IPS-15b (cell line): ENCODE measurements at regions not wholly inside any gene's neighbourhood (a gene's known extent, or its start where the extent isn't known, plus 50 kb on each side); places are given as distances from the start of the nearest gene placed in this dataset.

Experiments
- H3K27me3 ChIP-seq: one replicate; pipeline ENCODE4 v1.6.1; 2013; ENCODE audit warnings: low read length; ENCODE audit not compliant: control insufficient read depth, insufficient read depth
- H3K36me3 ChIP-seq: one replicate; pipeline ENCODE4 v1.6.1; 2013; ENCODE audit warnings: low read length; ENCODE audit not compliant: control insufficient read depth, insufficient read depth
- H3K4me1 ChIP-seq: one replicate; pipeline ENCODE4 v1.6.1; 2013; ENCODE audit warnings: mild to moderate bottlenecking, low read length; ENCODE audit not compliant: control insufficient read depth, insufficient read depth
- H3K4me3 ChIP-seq: one replicate; pipeline ENCODE4 v1.5.1; 2013; ENCODE audit warnings: low read depth, low read length
- H3K9ac ChIP-seq: one replicate; pipeline ENCODE4 v1.6.1; 2013; ENCODE audit warnings: low read depth, mild to moderate bottlenecking, low read length
- H3K9me3 ChIP-seq: one replicate; pipeline ENCODE4 v1.6.1; 2013; ENCODE audit warnings: mild to moderate bottlenecking, low read length; ENCODE audit not compliant: control insufficient read depth, insufficient read depth

DNA sequence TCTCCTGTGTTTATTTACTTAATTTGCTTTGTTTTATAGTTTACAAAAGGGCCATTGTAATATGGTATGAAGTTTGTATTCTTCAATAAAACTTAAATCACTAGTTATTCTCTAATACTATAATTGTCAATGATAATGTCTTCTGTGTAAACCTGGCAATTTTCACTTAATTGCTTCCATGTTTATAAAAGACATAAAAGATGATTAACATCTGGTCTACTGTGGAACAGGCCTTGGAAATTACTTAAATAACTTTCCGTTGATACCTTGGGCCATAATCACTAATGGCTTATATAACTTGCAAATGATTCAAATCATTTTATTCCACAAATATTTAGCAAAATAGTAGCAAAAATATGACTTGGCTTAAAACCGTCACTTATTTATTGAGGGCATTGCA lies 743.8 kb downstream of the DSC3 start:
- Histone ChIP-seq H3K9ac (no peak overlapping the region), H3K9me3 (no peaks in the 10 kb centered on the region), H3K27me3 (no peaks in the 10 kb centered on the region), H3K36me3 (no peaks in the 10 kb centered on the region), H3K4me3 (no peak overlapping the region), H3K4me1 (no peaks in the 10 kb centered on the region)

DNA sequence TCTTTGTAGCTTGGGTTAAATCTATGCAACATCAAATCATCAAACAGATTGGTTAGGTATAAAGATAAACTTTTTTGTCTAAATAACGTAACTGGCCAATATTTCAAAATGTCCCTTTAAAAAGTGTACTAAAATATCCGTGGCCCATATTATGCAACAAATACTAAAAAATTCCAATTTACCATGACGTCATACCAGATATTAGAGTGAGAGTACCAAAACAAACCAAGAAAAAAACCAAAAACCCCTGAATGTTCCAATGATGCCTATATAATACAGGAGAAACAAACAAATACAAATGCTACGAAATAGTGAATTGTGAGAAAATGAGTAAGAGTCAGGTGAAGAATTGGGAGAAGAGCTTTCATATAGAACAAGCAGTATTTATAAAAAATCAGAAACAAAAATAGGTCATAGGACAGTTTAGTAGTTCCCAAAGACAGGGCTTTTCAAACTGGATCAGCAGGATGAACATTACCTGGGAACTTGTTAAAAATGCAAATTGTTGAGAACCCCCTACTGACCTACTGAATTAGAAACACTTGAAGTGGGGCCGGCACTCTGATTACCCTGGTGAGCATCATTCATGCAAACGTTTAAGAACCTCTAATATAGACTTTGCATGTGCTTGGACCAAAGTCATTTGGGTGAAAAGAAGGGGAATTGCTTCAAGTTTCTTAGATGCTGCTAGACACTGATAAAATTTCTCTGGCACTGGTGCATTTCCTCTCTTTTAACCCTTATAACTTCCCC lies 753.7 kb downstream of the DSC3 start:
- H3K27me3 ChIP-seq = no peaks in the 10 kb centered on the region
- no peaks in the 10 kb centered on the region for H3K36me3 ChIP-seq
- H3K9ac ChIP-seq = no peak overlapping the region
- no peaks in the 10 kb centered on the region for H3K9me3 ChIP-seq
- H3K4me1 ChIP-seq = peaks cover 3% of the 10 kb centered on the region
- no peak overlapping the region for H3K4me3 ChIP-seq

DNA sequence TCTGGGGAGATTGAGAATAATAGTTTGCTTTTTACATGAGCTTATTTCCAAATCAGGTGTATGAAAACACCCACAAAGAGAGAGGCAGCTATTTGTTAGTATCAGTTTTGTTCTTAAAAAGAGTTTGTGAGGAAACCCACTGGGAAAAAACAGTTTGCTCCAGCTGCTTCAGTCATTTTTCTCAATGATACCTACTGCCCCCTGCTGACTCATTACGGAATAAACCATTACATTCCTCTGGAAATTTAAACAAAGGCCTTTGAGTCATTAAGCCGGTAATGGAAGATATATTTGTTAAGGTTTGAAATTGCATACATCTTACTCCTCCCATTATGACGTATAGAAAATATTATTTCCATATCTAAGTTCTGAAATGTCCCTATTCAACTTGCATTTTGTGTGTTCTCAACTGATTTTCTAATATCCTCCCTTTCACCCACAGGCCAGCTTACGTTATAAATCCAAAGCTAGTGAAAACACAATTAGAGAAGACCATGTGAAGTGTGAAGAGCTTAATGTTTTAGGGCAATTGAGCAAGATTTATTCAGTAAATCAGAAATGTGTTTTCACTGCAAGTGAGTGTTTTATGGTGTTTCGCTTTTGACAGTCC lies 761.6 kb downstream of the DSC3 start:
- H3K4me1 ChIP-seq = no peaks in the 10 kb centered on the region
- H3K9ac ChIP-seq = no peak overlapping the region
- no peaks in the 10 kb centered on the region for H3K27me3 ChIP-seq
- no peaks in the 10 kb centered on the region for H3K36me3 ChIP-seq
- no peak overlapping the region for H3K4me3 ChIP-seq
- H3K9me3 ChIP-seq = no peaks in the 10 kb centered on the region

DNA sequence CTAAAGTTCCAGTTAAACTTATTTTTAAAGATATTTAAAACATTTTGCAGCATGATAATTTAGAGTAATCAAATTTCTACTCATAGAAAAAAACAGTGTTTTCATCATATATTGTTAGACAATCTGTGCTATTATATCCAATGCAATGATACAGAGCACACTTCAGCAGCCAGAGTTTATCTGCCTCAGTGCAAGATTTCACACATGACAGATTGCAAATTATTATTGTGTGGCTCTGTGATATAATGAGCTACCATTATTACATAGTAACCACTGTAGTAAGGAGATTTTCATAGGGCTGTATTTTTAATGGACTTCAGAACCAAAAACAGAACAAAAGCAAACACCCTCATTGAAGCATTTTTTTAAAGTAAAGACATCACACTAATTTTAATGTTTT lies 762.4 kb downstream of the DSC3 start:
- H3K9ac ChIP-seq = no peak overlapping the region
- no peaks in the 10 kb centered on the region for H3K9me3 ChIP-seq
- H3K36me3 ChIP-seq = no peaks in the 10 kb centered on the region
- no peaks in the 10 kb centered on the region for H3K4me1 ChIP-seq
- no peak overlapping the region for H3K4me3 ChIP-seq
- H3K27me3 ChIP-seq = no peaks in the 10 kb centered on the region

DNA sequence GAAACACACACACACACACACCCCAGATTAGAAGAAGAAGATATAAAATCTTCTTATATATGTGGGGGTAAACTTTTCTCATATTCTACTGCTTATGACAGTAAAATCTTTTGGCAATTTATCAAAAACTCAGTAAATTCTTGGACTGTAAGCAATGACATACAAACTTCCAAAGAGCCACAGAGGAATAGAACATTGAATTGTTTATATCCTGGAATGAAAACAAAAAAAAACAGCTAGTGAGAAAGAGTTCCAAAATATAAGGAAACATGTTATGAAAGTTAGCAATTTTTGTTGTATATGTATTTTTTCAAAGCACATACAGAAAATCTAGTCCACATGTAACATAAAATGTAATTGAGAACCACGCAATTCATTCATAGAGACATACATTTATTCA lies 764.9 kb downstream of the DSC3 start:
- Histone ChIP-seq H3K9ac (no peak overlapping the region), H3K9me3 (no peaks in the 10 kb centered on the region), H3K4me3 (no peak overlapping the region), H3K4me1 (no peaks in the 10 kb centered on the region), H3K27me3 (no peaks in the 10 kb centered on the region), H3K36me3 (no peaks in the 10 kb centered on the region)

DNA sequence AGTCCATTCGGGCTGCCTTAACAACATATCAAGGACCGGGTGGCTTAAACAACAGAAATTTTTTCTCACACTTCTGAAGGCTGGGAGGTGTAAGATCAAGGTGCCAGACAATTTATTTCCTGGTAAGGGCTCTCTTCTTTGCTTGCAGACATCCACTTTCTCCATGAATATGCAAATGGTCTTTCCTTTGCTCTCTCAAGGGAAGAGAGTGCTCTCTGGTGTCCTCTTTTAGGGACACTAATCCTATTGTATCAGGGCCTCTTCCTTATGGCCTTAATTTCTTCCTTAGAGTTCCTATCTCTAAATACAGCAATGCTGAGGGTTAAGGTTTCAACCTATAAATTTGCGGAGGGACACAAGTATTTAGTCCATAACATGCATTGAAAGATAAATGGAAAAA lies 770.8 kb downstream of the DSC3 start:
- Histone ChIP-seq H3K9ac (no peak overlapping the region), H3K9me3 (no peaks in the 10 kb centered on the region), H3K27me3 (no peaks in the 10 kb centered on the region), H3K4me1 (no peaks in the 10 kb centered on the region), H3K4me3 (no peak overlapping the region), H3K36me3 (no peaks in the 10 kb centered on the region)

DNA sequence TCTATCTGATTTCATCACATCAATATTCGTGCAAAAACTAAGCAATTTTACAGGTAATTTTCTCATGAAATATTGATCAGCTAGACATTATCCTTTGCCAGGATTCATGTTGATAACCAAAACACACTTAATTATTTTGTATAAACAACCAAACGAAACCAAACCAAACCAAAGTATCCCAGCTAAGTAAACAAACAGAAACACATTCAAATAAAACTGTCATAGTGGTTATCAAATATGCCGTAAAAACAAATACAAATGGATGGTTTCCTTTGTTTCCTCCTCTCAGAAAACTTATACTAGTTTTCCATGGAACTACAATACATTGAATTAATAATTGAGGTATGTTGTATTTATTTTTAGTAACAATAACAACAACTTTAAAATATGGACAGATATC lies 777.4 kb downstream of the DSC3 start:
- Histone ChIP-seq H3K9ac (no peak overlapping the region), H3K27me3 (no peaks in the 10 kb centered on the region), H3K4me3 (no peak overlapping the region)

DNA sequence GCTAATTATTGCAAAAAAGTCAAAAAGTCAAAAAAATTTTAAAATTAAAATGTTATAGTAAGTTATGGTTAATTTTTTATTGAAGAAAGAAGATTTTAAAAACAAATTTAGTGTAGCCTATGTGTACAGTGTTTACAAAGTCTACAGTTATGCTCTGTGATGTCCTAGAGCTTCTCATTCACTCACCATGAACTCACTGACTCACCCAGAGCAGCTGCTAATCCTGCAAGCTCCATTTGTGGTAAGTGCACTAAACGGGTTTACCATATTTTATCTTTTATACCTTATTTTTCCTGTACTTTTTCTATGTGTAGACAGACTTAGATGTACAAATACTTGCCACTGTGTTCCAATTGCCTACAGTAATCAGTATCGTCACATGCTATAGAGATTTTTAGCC lies 788.2 kb downstream of the DSC3 start:
- Histone ChIP-seq H3K4me3 (no peak overlapping the region), H3K9me3 (no peaks in the 10 kb centered on the region), H3K27me3 (no peaks in the 10 kb centered on the region), H3K36me3 (no peaks in the 10 kb centered on the region), H3K4me1 (no peaks in the 10 kb centered on the region), H3K9ac (no peak overlapping the region)

More for the DNA sequence above, 777.4 kb downstream of the DSC3 start:
- Histone ChIP-seq H3K4me1 (no peaks in the 10 kb centered on the region), H3K36me3 (no peaks in the 10 kb centered on the region), H3K9me3 (no peaks in the 10 kb centered on the region)

DNA sequence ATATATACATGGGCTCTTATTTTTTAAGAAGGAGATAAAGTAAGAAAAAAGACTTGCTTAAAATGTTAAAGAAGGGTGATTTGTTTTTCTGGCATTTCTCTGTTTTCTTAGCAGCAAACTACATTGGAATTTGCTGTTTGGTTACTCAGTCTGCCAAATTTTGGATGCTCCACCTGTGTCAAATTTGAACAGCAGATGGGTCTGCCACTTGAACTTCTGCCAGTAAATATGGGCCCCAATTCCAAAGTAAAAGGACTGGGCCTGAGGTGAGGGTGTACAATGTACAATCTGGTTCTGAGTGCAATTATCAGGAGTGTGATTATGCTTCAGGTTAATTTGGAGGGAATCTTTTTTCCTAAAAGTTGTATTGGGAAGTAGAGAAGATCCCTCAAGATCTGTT lies 794.5 kb downstream of the DSC3 start:
- H3K9ac ChIP-seq = no peak overlapping the region
- no peaks in the 10 kb centered on the region for H3K36me3 ChIP-seq
- H3K27me3 ChIP-seq = no peaks in the 10 kb centered on the region
- H3K4me3 ChIP-seq = no peak overlapping the region
- H3K9me3 ChIP-seq = no peaks in the 10 kb centered on the region
- H3K4me1 ChIP-seq = no peaks in the 10 kb centered on the region

DNA sequence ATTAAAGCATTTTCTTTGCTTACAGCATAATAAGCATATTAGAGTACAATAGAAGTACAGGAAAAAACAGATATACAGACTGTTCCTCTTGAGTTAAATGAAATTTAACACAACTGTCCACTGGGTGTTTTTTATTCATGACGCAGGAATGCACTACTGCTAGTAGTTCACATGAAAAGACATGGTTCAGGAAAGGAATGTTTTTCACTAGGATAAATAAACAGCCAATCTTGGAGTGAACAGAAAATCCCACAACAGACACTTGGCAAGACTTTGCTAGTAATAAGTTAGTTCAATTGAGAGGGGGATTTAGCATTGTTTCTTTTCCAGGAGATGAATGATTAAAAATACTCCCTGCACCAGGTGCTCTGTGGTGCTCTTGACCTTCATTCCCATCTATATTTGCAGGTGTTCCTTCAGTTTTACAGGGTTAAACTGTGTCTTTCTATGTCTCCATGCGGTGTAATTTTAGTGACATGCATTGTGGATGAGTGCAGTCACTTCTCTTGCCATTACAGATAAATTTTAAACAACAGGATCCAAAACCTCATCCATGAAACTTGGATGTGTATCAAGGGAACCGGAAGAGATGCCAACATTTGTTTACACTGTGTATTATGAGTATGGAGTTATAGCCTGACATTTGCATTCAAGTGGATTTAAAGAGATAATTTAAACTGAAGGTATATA lies 796.6 kb downstream of the DSC3 start:
- no peaks in the 10 kb centered on the region for H3K36me3 ChIP-seq
- H3K27me3 ChIP-seq = no peaks in the 10 kb centered on the region
- H3K4me3 ChIP-seq = no peak overlapping the region
- no peak overlapping the region for H3K9ac ChIP-seq
- H3K9me3 ChIP-seq = no peaks in the 10 kb centered on the region
- no peaks in the 10 kb centered on the region for H3K4me1 ChIP-seq

DNA sequence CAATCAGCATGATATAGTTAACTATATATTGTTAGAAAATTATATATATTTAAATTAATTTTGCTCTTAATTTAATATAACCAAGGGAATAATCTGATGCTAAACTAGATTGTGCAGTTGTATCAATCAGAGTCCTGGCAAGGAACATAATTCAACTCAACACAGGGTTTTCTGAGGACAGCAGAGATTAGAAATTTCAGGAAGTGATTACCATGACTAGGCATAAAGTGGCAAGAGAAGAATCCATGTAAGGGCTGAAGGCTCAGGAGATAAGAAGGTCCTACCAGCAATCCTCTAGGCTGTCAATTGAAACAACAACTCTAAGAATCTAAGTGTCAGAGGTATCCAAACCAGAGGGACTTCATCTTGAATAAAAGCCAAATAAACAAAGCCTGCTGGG lies 807.8 kb downstream of the DSC3 start:
- Histone ChIP-seq H3K4me3 (no peak overlapping the region), H3K27me3 (no peaks in the 10 kb centered on the region), H3K9me3 (no peaks in the 10 kb centered on the region), H3K9ac (no peak overlapping the region), H3K36me3 (no peaks in the 10 kb centered on the region), H3K4me1 (no peaks in the 10 kb centered on the region)

DNA sequence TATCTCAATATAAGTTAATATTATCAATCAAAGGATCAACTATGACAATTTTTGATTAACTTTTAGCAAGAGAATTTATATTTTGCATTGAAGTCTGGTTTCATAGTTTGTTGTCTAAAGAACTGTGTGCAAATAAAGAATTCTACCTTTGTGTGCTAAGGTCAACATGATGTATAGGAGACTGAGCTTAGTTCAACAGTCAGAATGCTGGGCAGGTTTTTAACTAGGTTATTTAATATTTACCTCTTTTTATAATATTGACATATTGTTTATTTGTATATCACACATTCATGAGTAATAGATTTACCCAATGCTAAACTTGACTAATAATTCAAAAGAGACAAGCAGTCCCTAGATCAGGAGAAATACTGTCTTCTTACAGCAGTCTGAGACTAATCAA lies 831.4 kb downstream of the DSC3 start:
- Histone ChIP-seq H3K9me3 (no peaks in the 10 kb centered on the region), H3K36me3 (no peaks in the 10 kb centered on the region)

More for the DNA sequence above, 831.4 kb downstream of the DSC3 start:
- no peak overlapping the region for H3K4me3 ChIP-seq
- no peaks in the 10 kb centered on the region for H3K27me3 ChIP-seq
- no peaks in the 10 kb centered on the region for H3K4me1 ChIP-seq
- H3K9ac ChIP-seq = no peak overlapping the region
